K562 (cell line): ENCODE measurements at regions not wholly inside any gene's neighbourhood (a gene's known extent, or its start where the extent isn't known, plus 50 kb on each side); places are given as distances from the start of the nearest gene placed in this dataset.

Source experiments
- ATAC-seq: fragments of 200-7000 bp; cut with Tn5 transposase; 3 replicates; pipeline ENCODE4 v1.9.1; 2020; ENCODE audit warnings: moderate library complexity
- BruUV-seq: library from RNA; stranded (reverse); fragments of 400-500 nt; replicated peaks from 2 replicates; lab custom pipeline; 2021; lab: Mats Ljungman, UMichigan
- CTCF ChIA-PET: fragments of 300-600 bp; formaldehyde crosslinking; extraction: SDS; loops from one replicate; lab custom pipeline; 2021; ENCODE audit warnings: low intra/inter-chr PET ratio; lab: Yijun Ruan, JAX
- POLR2A ChIA-PET: fragments of 300-600, 350-650 bp; sonication (Branson Sonifier 250); formaldehyde crosslinking; extraction: SDS; loops from one replicate; lab custom pipeline; 2021; ENCODE audit warnings: antibody characterized with exemption, inconsistent platforms; lab: Yijun Ruan, JAX
- DNase-seq, 4 experiments: peaks; one replicate each; pipeline versions ENCODE4 v3.0.0 to v3.0.0-alpha.2; 2011 to 2018; ENCODE audit warnings: low spot score in 3 of 4, mixed read lengths in 3 of 4; ENCODE audit errors: extremely low read depth in 1 of 4
- FAIRE-seq: peaks from 2 replicates; lab custom pipeline; 2011; peaks lifted over from hg19 to GRCh38; lab: Jason Lieb, UNC
- H2AFZ ChIP-seq: 2 replicates; pipeline ENCODE4 v1.6.0; 2011; ENCODE audit warnings: low read depth, low read length, control low read depth, inconsistent platforms
- H3K27ac ChIP-seq: fragments of 200-600 bp; 3 replicates; pipeline ENCODE4 v1.8.0; 2011; ENCODE audit warnings: low read depth, mild to moderate bottlenecking, control low read depth, inconsistent platforms, low read length, moderate library complexity, mixed read lengths; ENCODE audit errors: extremely low read depth
- H3K27me3 ChIP-seq, 2 experiments: fragments of 300-600 bp in 1 of 2; 2 replicates in 1 of 2; 3 replicates in 1 of 2; pipeline versions ENCODE4 v1.6.0 to v1.8.0; 2011; ENCODE audit warnings: inconsistent platforms in 2 of 2, low read length in 2 of 2, mild to moderate bottlenecking in 1 of 2, mixed read lengths in 1 of 2, moderate library complexity in 1 of 2; ENCODE audit not compliant: control insufficient read depth in 2 of 2, insufficient read depth in 2 of 2
- H3K36me3 ChIP-seq: fragments of 300-600 bp; 3 replicates; pipeline ENCODE4 v1.8.0; 2011; ENCODE audit warnings: mild to moderate bottlenecking, low read length, inconsistent platforms; ENCODE audit not compliant: control insufficient read depth, insufficient read depth
- H3K4me1 ChIP-seq, 2 experiments: fragments of 200-600 bp in 1 of 2; replicated peaks in 1 of 2; 2 replicates in 1 of 2; 3 replicates in 1 of 2; pipeline versions ENCODE4 v1.5.1 to v1.8.0; 2011; ENCODE audit warnings: inconsistent platforms in 2 of 2, low read length in 2 of 2, mild to moderate bottlenecking in 1 of 2, mixed read lengths in 1 of 2, moderate library complexity in 1 of 2; ENCODE audit not compliant: control insufficient read depth in 2 of 2, insufficient read depth in 2 of 2
- H3K4me2 ChIP-seq: 2 replicates; pipeline ENCODE4 v1.6.1; 2011; ENCODE audit warnings: low read length, control low read depth, inconsistent platforms, mixed read lengths; ENCODE audit not compliant: insufficient read depth
- H3K4me3 ChIP-seq: fragments of 200-600 bp; sonication (generic), shearing (Covaris generic); 2 replicates; pipeline ENCODE4 v1.5.1; 2016; ENCODE audit warnings: control low read depth, inconsistent platforms
- H3K79me2 ChIP-seq: fragments of 200-600 bp; 3 replicates; pipeline ENCODE4 v1.8.0; 2011; ENCODE audit warnings: low read length, inconsistent platforms; ENCODE audit not compliant: control insufficient read depth, insufficient read depth
- H3K9ac ChIP-seq, 2 experiments: 2 replicates each; pipeline versions ENCODE4 v1.6.0 to v1.6.1; 2011; ENCODE audit warnings: low read depth in 2 of 2, low read length in 2 of 2, control low read depth in 1 of 2, inconsistent platforms in 1 of 2, mild to moderate bottlenecking in 1 of 2, mixed read lengths in 1 of 2; ENCODE audit not compliant: insufficient read depth in 1 of 2
- H3K9me1 ChIP-seq: one replicate; pipeline ENCODE4 v1.6.0; 2011; ENCODE audit warnings: inconsistent platforms, mild to moderate bottlenecking, low read length, moderate library complexity; ENCODE audit not compliant: control insufficient read depth, insufficient read depth
- H3K9me3 ChIP-seq: replicated peaks from 2 replicates; pipeline ENCODE4 v1.5.1; 2011; ENCODE audit warnings: low read depth, low read length, inconsistent platforms; ENCODE audit not compliant: control insufficient read depth, insufficient read depth
- H4K20me1 ChIP-seq: replicated peaks from 2 replicates; pipeline ENCODE4 v1.6.1; 2011; ENCODE audit warnings: low read length, inconsistent platforms, mixed read lengths; ENCODE audit not compliant: control insufficient read depth, insufficient read depth
- CHD4 ChIP-seq: fragments of 200-600 bp; sonication (generic); IDR thresholded peaks from 3 replicates; pipeline ENCODE4 v1.6.1; 2012; ENCODE audit warnings: low read depth, mild to moderate bottlenecking, mixed read lengths, low read length, inconsistent platforms; ENCODE audit not compliant: insufficient read depth, insufficient replicate concordance, poor library complexity, severe bottlenecking
- GTF2B ChIP-seq: IDR thresholded peaks from 2 replicates; pipeline ENCODE4 v1.6.1; 2011; ENCODE audit not compliant: insufficient read length; ENCODE audit errors: extremely low read depth
- NBN ChIP-seq: fragments of 450-650 bp; IDR thresholded peaks from 2 replicates; pipeline ENCODE4 v1.6.1; 2016; ENCODE audit warnings: low read depth, mild to moderate bottlenecking
- PHF21A ChIP-seq: fragments of 450-650 bp; IDR thresholded peaks from 2 replicates; pipeline ENCODE4 v1.6.1; 2017; ENCODE audit warnings: low read depth, borderline replicate concordance
- PTRF ChIP-seq: fragments of 450-650 bp; IDR thresholded peaks from 2 replicates; pipeline ENCODE4 v1.6.1; 2016; ENCODE audit warnings: mild to moderate bottlenecking, missing genetic modification characterization, missing compliant biosample characterization
- RBM39 ChIP-seq: fragments of 200-400 bp; formaldehyde crosslinking; optimal IDR thresholded peaks from 2 replicates; pipeline ENCODE3; 2018; ENCODE audit warnings: low read depth, low read length
- WGBS: fragments of 100-300 bp; shearing (Covaris generic); methylation state at CpG from one replicate; pipeline ENCODE4 v1.1.6; 2016; ENCODE audit warnings: low coverage, mixed read lengths; ENCODE audit not compliant: insufficient coverage; ENCODE audit errors: missing lambda C conversion rate; 5-methylcytosine and 5-hydroxymethylcytosine counted together
- in situ Hi-C: fragments of 300-500 bp; cut with MboI; formaldehyde crosslinking; loops from 4 replicates; pipeline ENCODE4 v1.15.0; 2018; ENCODE audit warnings: inconsistent platforms, mixed read lengths
- intact Hi-C: fragments of 100-400 bp; cut with micrococcal nuclease; formaldehyde crosslinking; loops from 2 replicates; pipeline ENCODE4 v1.14.2; 2022

GRCh38 chr16:73672135-73672534 is 624.2 kb upstream of the ZFHX3 start:
- no peak for TF ChIP-seq PHF21A
- TF ChIP-seq GTF2B = no peak
- no peak for TF ChIP-seq RBM39
- TF ChIP-seq PTRF (tag) = no peak
- no peak for TF ChIP-seq CHD4
- no peak for TF ChIP-seq NBN
- TF ChIP-seq, all 486 proteins: peak for 0
- no TSS peak for BruUV-seq
- H3K9ac ChIP-seq = no peak overlapping the region
- no peaks in the 10 kb centered on the region for H3K27me3 ChIP-seq
- POLR2A ChIA-PET = no interaction called here
- no peak overlapping the region for H3K27ac ChIP-seq
- ATAC-seq (no peak), FAIRE-seq (no peak), DNase-seq (no peak)
- in situ Hi-C loops (no loop called here), intact Hi-C loops (no loop called here)
- H2AFZ ChIP-seq = no peak overlapping the region
- H3K9me1 ChIP-seq = no peaks in the 10 kb centered on the region
- H4K20me1 ChIP-seq = no peaks in the 10 kb centered on the region
- no peaks in the 10 kb centered on the region for H3K79me2 ChIP-seq
- no peaks in the 10 kb centered on the region for H3K36me3 ChIP-seq
- WGBS = 0% methylated on average over 3 of the region's 3 CpGs
- H3K4me2 ChIP-seq = no peak overlapping the region
- H3K4me3 ChIP-seq = no peak overlapping the region
- CTCF ChIA-PET = no interaction called here
- no peaks in the 10 kb centered on the region for H3K4me1 ChIP-seq
- no peaks in the 10 kb centered on the region for H3K9me3 ChIP-seq
